ENCODE measurements at regions not wholly inside any gene's neighbourhood (a gene's known extent, or its start where the extent isn't known, plus 50 kb on each side); places are given as distances from the start of the nearest gene placed in this dataset.

DNA sequence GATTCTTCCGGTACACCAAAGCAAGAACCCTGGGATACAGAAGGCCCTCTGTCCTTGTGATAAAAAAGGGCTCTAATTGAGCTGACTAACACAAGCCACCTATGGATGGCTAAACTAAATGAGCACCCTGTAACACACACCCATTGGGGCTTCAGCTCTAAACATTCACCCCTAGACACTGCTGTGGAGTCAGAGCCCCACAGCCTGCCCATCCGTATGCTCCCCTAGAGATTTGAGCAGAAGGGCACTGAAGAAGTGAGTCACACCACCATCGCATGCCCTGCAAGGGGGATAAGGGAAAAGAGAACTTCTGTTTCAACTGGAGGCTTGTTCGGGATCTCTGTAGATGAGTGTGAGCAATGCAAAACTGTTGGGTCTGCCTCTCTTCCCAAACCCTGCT lies 545.2 kb downstream of the KCTD8 start:
- TF ChIP-seq SUZ12 (IDR thresholded peaks at IDR 0.05; ENCODE audit: extremely low read depth, insufficient read depth, insufficient read length) (no peak), ZNF274 (IDR thresholded peaks at IDR 0.05; ENCODE audit: low read depth, low read length) (no peak), YY1 (IDR thresholded peaks at IDR 0.05; ENCODE audit: insufficient read depth, insufficient read length) (no peak)
